ENCODE measurements at regions not wholly inside any gene's neighbourhood (a gene's known extent, or its start where the extent isn't known, plus 50 kb on each side); places are given as distances from the start of the nearest gene placed in this dataset.

DNA sequence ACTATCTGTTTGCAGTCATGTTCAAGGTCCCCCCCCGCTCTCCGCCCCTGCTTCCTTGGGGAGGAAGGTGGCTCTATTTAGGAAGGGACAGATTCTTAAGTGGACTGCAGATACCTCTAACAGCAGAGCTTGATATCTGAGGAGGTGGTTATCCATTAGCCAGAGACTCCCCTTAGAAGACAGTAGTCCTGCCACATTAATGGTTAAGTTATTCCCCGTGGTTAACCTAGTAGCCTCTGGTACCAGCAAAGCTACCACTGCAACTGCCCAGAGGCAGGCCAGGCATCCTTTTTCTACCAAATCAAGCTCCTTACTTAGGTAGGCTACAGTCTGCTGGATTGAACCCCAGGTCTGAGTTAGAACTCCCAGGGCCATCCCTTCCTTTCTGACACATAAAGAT, 162.1 kb upstream of the AVPR1A start:
- DNase-seq (ENCODE audit: low read depth), result no peak
- TF ChIP-seq, protein P1, sequence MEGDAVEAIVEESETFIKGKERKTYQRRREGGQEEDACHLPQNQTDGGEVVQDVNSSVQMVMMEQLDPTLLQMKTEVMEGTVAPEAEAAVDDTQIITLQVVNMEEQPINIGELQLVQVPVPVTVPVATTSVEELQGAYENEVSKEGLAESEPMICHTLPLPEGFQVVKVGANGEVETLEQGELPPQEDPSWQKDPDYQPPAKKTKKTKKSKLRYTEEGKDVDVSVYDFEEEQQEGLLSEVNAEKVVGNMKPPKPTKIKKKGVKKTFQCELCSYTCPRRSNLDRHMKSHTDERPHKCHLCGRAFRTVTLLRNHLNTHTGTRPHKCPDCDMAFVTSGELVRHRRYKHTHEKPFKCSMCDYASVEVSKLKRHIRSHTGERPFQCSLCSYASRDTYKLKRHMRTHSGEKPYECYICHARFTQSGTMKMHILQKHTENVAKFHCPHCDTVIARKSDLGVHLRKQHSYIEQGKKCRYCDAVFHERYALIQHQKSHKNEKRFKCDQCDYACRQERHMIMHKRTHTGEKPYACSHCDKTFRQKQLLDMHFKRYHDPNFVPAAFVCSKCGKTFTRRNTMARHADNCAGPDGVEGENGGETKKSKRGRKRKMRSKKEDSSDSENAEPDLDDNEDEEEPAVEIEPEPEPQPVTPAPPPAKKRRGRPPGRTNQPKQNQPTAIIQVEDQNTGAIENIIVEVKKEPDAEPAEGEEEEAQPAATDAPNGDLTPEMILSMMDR (IDR thresholded peaks at IDR 0.05; ENCODE audit: low read depth, low read length, missing control alignments), result no peak
- H3K4me3 ChIP-seq (ENCODE audit: low read depth, low read length), result no peak overlapping the region

DNA sequence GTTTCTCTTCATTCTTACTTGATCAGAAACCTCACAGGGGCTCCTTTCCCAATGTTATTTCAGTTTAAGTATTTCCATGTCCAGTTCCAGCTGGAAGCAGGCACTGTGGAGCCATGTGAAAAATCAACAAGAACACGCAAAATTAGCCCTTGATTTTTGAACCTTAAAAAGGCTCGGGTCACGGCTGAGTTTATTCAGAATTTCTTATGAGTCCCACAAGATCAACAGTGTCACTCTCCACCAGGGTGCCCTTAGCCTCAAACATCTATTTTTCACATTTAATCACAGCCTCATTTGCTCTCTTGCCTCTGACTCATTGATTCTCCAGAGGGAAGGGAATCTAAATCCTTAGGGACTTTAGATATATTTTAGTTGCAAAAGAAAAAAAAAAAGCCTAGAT, 157.7 kb upstream of the AVPR1A start:
- no peak overlapping the region for H3K4me3 ChIP-seq (ENCODE audit: low read depth, low read length)
- TF ChIP-seq, protein P1 (IDR thresholded peaks at IDR 0.05; ENCODE audit: low read depth, low read length, missing control alignments), result no peak
- DNase-seq (ENCODE audit: low read depth), result no peak

DNA sequence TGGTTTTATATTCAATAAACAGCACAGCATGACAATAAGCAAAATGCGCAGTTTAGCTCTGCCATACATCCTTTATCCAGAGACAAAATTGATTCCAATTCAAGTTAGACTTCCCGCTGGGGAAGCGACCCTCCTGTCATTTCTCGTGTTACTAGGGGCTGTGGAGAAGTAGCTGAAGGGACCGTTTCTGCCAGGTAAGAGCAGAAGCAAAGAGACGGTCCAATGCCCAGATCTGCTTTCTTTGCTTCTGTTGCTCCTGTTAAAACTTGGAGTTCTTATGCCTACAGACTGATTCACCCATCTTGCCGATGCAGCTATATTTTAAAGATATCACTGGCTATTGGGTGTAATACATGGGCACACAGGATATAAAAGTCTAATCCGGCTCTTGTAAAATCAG, 156.8 kb upstream of the AVPR1A start:
- no peak overlapping the region for H3K4me3 ChIP-seq (ENCODE audit: low read depth, low read length)
- no peak for DNase-seq (ENCODE audit: low read depth)
- TF ChIP-seq, protein P1 (IDR thresholded peaks at IDR 0.05; ENCODE audit: low read depth, low read length, missing control alignments), result no peak

DNA sequence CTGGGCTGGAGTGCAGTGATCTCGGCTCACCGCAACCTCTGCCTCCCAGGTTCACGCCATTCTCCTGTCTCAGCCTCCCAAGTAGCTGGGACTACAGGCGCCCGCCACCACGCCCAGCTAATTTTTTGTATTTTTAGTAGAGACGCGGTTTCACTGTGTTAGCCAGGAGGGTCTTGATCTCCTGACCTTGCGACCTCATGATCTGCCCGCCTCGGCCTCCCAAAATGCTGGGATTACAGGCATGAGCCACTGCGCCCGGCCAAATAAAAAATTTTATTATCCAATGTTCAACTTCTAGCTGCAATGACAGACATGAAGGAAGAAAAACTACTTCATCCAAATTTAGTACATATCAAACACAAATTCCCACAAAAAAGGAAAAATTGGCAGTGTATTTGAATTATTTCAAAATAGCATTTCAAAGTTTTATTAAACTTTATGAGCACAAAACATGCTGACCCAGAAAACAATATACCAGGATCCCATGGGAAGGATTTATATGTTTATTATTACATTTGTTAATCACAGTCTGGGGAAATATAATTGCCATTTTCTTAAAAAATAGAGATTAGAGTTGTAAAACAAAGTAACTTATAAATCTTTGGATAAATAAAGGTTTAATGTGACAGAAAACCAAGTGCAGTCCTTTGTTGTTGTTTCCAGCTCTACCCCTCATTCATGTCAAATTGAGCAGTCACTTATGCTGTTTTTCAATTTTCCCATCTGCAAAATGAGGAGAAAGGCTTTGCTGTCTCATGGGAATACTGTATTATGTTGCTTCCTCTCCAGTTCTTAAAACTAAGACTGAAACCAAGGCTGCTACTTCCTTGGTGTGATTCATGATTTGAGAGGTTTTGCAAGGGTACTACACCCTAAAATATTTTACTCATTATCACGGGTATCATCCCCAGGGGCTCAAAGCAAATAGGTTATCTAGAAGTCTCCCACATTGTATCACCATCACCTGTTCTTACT, 155.2 kb upstream of the AVPR1A start:
- DNase-seq (ENCODE audit: low read depth), result no peak
- TF ChIP-seq, protein P1 (IDR thresholded peaks at IDR 0.05; ENCODE audit: low read depth, low read length, missing control alignments), result no peak
- no peak overlapping the region for H3K4me3 ChIP-seq (ENCODE audit: low read depth, low read length)

DNA sequence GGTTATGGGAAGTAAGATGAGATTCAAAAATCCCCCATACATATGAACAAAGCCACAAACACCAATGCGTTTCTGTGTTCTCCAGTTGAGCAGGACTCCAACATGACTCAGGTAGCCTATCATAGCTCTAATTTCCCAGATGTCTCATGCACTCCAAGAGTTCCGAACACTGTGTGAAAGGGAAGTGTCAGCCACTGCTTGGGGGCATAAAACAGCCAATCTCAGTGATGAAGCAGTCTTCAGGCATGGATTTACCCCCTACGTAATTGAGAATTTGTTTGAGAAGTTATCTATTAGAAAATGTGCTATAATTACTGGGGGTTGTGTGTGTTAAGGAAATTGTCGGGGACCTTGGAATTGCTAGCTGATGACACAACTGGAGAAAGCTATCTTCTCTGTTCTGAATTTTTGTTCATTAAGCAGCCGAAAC, 153.9 kb upstream of the AVPR1A start:
- no peak overlapping the region for H3K4me3 ChIP-seq (ENCODE audit: low read depth, low read length)
- TF ChIP-seq, protein P1 (IDR thresholded peaks at IDR 0.05; ENCODE audit: low read depth, low read length, missing control alignments), result no peak
- no peak for DNase-seq (ENCODE audit: low read depth)

DNA sequence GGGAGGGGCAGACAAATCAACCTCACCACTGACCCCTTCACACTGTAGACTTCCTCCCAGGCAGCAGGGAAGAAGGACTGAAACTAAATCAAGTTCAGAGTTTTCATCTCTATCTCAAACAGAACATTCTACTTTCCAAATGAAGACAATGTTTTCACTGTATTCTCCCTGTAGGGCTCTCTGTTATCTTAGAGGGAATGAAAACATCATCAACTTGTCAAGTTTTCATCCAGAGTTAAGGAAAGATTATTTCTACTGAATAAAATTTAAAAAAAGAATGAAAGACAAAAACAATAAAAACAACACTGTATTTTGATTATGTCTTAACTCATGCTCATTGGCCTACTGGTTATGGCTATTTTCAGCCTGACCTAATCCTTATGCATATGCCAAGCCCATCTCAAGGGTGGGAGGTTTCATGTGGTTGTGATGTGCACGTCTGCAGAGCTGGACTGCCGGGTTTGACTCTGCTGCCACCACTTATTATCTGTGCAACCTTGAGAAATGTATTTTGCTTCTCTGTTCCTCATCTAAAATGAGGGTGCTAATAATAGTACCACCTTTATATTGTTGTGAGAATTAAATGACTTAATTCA, 152.0 kb upstream of the AVPR1A start:
- H3K4me3 ChIP-seq (ENCODE audit: low read depth, low read length), result no peak overlapping the region
- TF ChIP-seq, protein P1 (IDR thresholded peaks at IDR 0.05; ENCODE audit: low read depth, low read length, missing control alignments), result no peak
- no peak for DNase-seq (ENCODE audit: low read depth)
